ENCODE measurements at regions not wholly inside any gene's neighbourhood (a gene's known extent, or its start where the extent isn't known, plus 50 kb on each side); places are given as distances from the start of the nearest gene placed in this dataset.

DNA sequence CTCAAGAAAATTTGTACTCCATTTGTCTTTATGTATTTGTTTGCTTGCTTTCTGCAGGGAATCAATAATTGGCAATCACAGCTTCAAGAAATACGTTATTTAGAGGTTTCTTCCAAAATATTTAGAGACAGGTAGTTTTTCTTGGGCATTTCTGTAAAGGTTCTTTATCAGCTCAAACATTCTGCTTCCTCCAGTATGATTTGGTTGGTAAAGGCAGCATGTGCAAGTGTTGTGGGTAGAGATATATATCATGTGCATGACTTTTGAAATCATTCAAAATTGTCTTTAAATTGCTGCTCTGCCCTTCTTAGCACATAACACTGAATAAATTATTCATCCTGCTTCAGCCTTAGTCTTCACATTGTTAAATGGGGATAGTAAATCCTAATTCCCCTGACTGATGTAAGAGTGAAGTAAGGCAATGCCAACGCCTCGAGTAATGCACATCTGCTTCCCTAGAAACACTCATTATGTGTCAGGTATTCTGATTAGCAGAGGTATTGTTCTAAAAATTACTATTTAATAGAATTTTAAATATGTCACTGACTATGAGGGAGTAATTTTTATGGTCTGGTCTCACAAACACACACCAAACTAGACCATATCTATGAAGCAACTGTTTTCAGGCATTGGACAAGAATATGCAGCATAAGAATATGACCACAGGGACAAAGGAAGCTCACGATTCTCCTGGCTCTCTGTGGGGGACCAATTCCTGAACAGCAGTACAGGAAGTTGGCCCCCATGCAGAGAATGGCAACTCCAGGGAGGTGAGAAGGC is 77.3 kb upstream of the AKR1E2 start:
- no peak for ATAC-seq
- no peak overlapping the region for H3K27ac ChIP-seq (ENCODE audit: extremely low read depth, low read depth, low read length)
- no TSS peak for BruUV-seq (replicated peaks)
- no peak overlapping the region for H3K4me3 ChIP-seq
- no peaks in the 10 kb centered on the region for H3K4me1 ChIP-seq (replicated peaks in 1 of 2; ENCODE audit: control insufficient read depth in 2 of 2, insufficient read depth in 2 of 2, low read length in 2 of 2)
- intact Hi-C loops (cut with micrococcal nuclease), result no loop called here
- peaks cover 5 to 8% of the 10 kb centered on the region in 2 experiments; a peak in 4 of 5 replicates for H3K27me3 ChIP-seq (ENCODE audit: control insufficient read depth in 2 of 2, insufficient read depth in 2 of 2, low read length in 2 of 2)
- H2AFZ ChIP-seq (ENCODE audit: low read depth, low read length), result no peak overlapping the region
- H3K36me3 ChIP-seq (ENCODE audit: control insufficient read depth, insufficient read depth, low read length), result no peaks in the 10 kb centered on the region
- no peaks in the 10 kb centered on the region for H3K79me2 ChIP-seq (ENCODE audit: control insufficient read depth, insufficient read depth, low read length)
- WGBS (ENCODE audit: insufficient coverage, low coverage, missing lambda C conversion rate), result 0% methylated on average over 4 of the region's 4 CpGs
- no peak overlapping the region for H3K9ac ChIP-seq (ENCODE audit: insufficient read depth in 1 of 2, low read depth in 2 of 2, low read length in 2 of 2)
- POLR2A ChIA-PET, result interaction anchor here (1.0 kb wide), 1 partner anchor 13 kb away, joined by 3 read pairs; no protein-coding TSS in a partner anchor
- H4K20me1 ChIP-seq (replicated peaks; ENCODE audit: control insufficient read depth, insufficient read depth, low read length), result no peaks in the 10 kb centered on the region
- DNase-seq (ENCODE audit: extremely low read depth in 1 of 4, low spot score in 3 of 4), result no peak
- H3K4me2 ChIP-seq (ENCODE audit: insufficient read depth, low read length), result no peak overlapping the region
- no peaks in the 10 kb centered on the region for H3K9me3 ChIP-seq (replicated peaks; ENCODE audit: control insufficient read depth, insufficient read depth, low read depth, low read length)
- TF ChIP-seq, protein P1, sequence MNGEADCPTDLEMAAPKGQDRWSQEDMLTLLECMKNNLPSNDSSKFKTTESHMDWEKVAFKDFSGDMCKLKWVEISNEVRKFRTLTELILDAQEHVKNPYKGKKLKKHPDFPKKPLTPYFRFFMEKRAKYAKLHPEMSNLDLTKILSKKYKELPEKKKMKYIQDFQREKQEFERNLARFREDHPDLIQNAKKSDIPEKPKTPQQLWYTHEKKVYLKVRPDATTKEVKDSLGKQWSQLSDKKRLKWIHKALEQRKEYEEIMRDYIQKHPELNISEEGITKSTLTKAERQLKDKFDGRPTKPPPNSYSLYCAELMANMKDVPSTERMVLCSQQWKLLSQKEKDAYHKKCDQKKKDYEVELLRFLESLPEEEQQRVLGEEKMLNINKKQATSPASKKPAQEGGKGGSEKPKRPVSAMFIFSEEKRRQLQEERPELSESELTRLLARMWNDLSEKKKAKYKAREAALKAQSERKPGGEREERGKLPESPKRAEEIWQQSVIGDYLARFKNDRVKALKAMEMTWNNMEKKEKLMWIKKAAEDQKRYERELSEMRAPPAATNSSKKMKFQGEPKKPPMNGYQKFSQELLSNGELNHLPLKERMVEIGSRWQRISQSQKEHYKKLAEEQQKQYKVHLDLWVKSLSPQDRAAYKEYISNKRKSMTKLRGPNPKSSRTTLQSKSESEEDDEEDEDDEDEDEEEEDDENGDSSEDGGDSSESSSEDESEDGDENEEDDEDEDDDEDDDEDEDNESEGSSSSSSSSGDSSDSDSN (IDR thresholded peaks at IDR 0.05; ENCODE audit: borderline replicate concordance in 1 of 2, low read depth in 2 of 2, low read length in 2 of 2), result no peak
- TF ChIP-seq GTF2F1 (IDR thresholded peaks at IDR 0.05; ENCODE audit: low read depth, low read length) (no peak), CAMTA2 (CRISPR knock-in tag; conservative IDR thresholded peaks at IDR 0.05) (no peak), HDAC3 (IDR thresholded peaks at IDR 0.05; ENCODE audit: borderline replicate concordance, partially characterized antibody) (no peak), ZSCAN32 (CRISPR knock-in tag; IDR thresholded peaks at IDR 0.05) (no peak), SP2 (IDR thresholded peaks at IDR 0.05; ENCODE audit: extremely low read depth, low read depth, low read length, poor library complexity, severe bottlenecking) (no peak), ADNP (tag; IDR thresholded peaks at IDR 0.05) (no peak), SMAD3 (CRISPR knock-in tag; conservative IDR thresholded peaks at IDR 0.05) (no peak)
- TF ChIP-seq, protein P2, sequence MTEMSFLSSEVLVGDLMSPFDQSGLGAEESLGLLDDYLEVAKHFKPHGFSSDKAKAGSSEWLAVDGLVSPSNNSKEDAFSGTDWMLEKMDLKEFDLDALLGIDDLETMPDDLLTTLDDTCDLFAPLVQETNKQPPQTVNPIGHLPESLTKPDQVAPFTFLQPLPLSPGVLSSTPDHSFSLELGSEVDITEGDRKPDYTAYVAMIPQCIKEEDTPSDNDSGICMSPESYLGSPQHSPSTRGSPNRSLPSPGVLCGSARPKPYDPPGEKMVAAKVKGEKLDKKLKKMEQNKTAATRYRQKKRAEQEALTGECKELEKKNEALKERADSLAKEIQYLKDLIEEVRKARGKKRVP (CRISPR knock-in tag; IDR thresholded peaks at IDR 0.05), result no peak
- TF ChIP-seq, protein P3, sequence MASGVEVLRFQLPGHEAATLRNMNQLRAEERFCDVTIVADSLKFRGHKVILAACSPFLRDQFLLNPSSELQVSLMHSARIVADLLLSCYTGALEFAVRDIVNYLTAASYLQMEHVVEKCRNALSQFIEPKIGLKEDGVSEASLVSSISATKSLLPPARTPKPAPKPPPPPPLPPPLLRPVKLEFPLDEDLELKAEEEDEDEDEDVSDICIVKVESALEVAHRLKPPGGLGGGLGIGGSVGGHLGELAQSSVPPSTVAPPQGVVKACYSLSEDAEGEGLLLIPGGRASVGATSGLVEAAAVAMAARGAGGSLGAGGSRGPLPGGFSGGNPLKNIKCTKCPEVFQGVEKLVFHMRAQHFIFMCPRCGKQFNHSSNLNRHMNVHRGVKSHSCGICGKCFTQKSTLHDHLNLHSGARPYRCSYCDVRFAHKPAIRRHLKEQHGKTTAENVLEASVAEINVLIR (CRISPR knock-in tag; IDR thresholded peaks at IDR 0.05), result no peak
- TF ChIP-seq, protein P4, sequence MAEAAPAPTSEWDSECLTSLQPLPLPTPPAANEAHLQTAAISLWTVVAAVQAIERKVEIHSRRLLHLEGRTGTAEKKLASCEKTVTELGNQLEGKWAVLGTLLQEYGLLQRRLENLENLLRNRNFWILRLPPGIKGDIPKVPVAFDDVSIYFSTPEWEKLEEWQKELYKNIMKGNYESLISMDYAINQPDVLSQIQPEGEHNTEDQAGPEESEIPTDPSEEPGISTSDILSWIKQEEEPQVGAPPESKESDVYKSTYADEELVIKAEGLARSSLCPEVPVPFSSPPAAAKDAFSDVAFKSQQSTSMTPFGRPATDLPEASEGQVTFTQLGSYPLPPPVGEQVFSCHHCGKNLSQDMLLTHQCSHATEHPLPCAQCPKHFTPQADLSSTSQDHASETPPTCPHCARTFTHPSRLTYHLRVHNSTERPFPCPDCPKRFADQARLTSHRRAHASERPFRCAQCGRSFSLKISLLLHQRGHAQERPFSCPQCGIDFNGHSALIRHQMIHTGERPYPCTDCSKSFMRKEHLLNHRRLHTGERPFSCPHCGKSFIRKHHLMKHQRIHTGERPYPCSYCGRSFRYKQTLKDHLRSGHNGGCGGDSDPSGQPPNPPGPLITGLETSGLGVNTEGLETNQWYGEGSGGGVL (CRISPR knock-in tag; IDR thresholded peaks at IDR 0.05), result no peak
- TF ChIP-seq, protein P5, sequence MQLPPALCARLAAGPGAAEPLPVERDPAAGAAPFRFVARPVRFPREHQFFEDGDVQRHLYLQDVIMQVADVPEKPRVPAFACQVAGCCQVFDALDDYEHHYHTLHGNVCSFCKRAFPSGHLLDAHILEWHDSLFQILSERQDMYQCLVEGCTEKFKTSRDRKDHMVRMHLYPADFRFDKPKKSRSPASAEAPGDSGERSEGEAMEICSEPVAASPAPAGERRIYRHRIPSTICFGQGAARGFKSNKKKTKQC (CRISPR knock-in tag; IDR thresholded peaks at IDR 0.05), result no peak
- TF ChIP-seq, protein P6, sequence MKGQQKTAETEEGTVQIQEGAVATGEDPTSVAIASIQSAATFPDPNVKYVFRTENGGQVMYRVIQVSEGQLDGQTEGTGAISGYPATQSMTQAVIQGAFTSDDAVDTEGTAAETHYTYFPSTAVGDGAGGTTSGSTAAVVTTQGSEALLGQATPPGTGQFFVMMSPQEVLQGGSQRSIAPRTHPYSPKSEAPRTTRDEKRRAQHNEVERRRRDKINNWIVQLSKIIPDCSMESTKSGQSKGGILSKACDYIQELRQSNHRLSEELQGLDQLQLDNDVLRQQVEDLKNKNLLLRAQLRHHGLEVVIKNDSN (CRISPR knock-in tag; IDR thresholded peaks at IDR 0.05), result no peak
- CTCF ChIA-PET (ENCODE audit: low intra/inter-chr PET ratio), result no interaction called here
- in situ Hi-C loops (cut with MboI), result no loop called here
- H3K9me1 ChIP-seq (ENCODE audit: control insufficient read depth, insufficient read depth, low read length), result no peaks in the 10 kb centered on the region
- no peak for FAIRE-seq

Data from K562 (cell line).